ENCODE measurements at regions not wholly inside any gene's neighbourhood (a gene's known extent, or its start where the extent isn't known, plus 50 kb on each side); places are given as distances from the start of the nearest gene placed in this dataset.
"Not testable (repeated sequence)": the region's sequence is repeated elsewhere in the genome, so short reads cannot be mapped to it uniquely, and the experiment has no call there.

GRCh38 chr9:96131825-96132224 is 170.2 kb downstream of the HSD17B3 start:
- no peak for DNase-seq (ENCODE audit: low read depth)

GRCh38 chr9:96130970-96131369 is 171.0 kb downstream of the HSD17B3 start:
- no peak for DNase-seq (ENCODE audit: low read depth)

- DNase-seq (ENCODE audit: low read depth), result no peak
These were observed 172.2 kb downstream of the HSD17B3 start for GRCh38 chr9:96129747-96130146.

GRCh38 chr9:96128880-96129279 is 173.1 kb downstream of the HSD17B3 start:
- DNase-seq (ENCODE audit: low read depth), result no peak

- DNase-seq (ENCODE audit: low read depth), result no peak
These were observed 175.6 kb downstream of the HSD17B3 start for GRCh38 chr9:96126321-96126881.

GRCh38 chr9:96125624-96126023 is 176.4 kb downstream of the HSD17B3 start:
- no peak for DNase-seq (ENCODE audit: low read depth)

GRCh38 chr9:96122751-96123150 is 179.2 kb downstream of the HSD17B3 start:
- peak; percentile 32 for DNase-seq (ENCODE audit: low read depth)

- no peak for DNase-seq (ENCODE audit: low read depth)
These were observed 179.7 kb downstream of the HSD17B3 start for GRCh38 chr9:96122282-96122681.

GRCh38 chr9:96121136-96121535 is 180.8 kb downstream of the HSD17B3 start:
- DNase-seq (ENCODE audit: low read depth), result no peak

GRCh38 chr9:96117398-96118080 is 184.4 kb downstream of the HSD17B3 start:
- no peak for DNase-seq (ENCODE audit: low read depth)

GRCh38 chr9:96116275-96117064 is 185.5 kb downstream of the HSD17B3 start:
- DNase-seq (ENCODE audit: low read depth), result peak; percentile 56

- DNase-seq (ENCODE audit: low read depth), result no peak
These were observed 186.1 kb downstream of the HSD17B3 start for GRCh38 chr9:96115836-96116235.

- DNase-seq (ENCODE audit: low read depth), result no peak
These were observed 188.9 kb downstream of the HSD17B3 start for GRCh38 chr9:96113032-96113431.

- no peak for DNase-seq (ENCODE audit: low read depth)
These were observed 192.2 kb downstream of the HSD17B3 start for GRCh38 chr9:96109680-96110351.

GRCh38 chr9:96108691-96109380 is 193.1 kb downstream of the HSD17B3 start:
- no peak for DNase-seq (ENCODE audit: low read depth)

- peak; percentile 46 for DNase-seq (ENCODE audit: low read depth)
These were observed 194.5 kb downstream of the HSD17B3 start for GRCh38 chr9:96107436-96107835.

GRCh38 chr9:96100385-96101300 is 201.3 kb downstream of the HSD17B3 start:
- DNase-seq (ENCODE audit: low read depth), result no peak

- not testable (repeated sequence) for DNase-seq (ENCODE audit: low read depth)
These were observed 211.3 kb downstream of the HSD17B3 start for GRCh38 chr9:96090630-96091029.

- no peak for DNase-seq (ENCODE audit: low read depth)
These were observed 212.4 kb downstream of the HSD17B3 start for GRCh38 chr9:96089452-96090085.

GRCh38 chr9:96088510-96088909 is 213.0 kb downstream of the ERCC6L2 start:
- no peak for DNase-seq (ENCODE audit: low read depth)

Data from RPMI7951 (cell line).